ENCODE measurements at regions not wholly inside any gene's neighbourhood (a gene's known extent, or its start where the extent isn't known, plus 50 kb on each side); places are given as distances from the start of the nearest gene placed in this dataset.
"Not testable (repeated sequence)": the region's sequence is repeated elsewhere in the genome, so short reads cannot be mapped to it uniquely, and the experiment has no call there.

GRCh38 chr13:85548845-85549244, 250.4 kb downstream of the SLITRK6 start:
- DNase-seq (ENCODE audit: low spot score); H3K27ac Mint-ChIP-seq; H3K4me3 Mint-ChIP-seq; H3K27me3 ChIP-seq (ENCODE audit: insufficient read depth); H2AFZ ChIP-seq; H3K4me2 ChIP-seq; ATAC-seq; H3K9me2 ChIP-seq (ENCODE audit: insufficient read depth); H4K20me1 ChIP-seq (replicated peaks; ENCODE audit: insufficient read depth); H3K27me3 Mint-ChIP-seq (ENCODE audit: insufficient read depth, low read depth, poor library complexity); H3F3A ChIP-seq (replicated peaks; ENCODE audit: low read depth); H3K4me1 ChIP-seq (ENCODE audit: insufficient read depth); H3K27ac ChIP-seq (ENCODE audit: low read depth); H3K4me3 ChIP-seq; H3K79me2 ChIP-seq (replicated peaks; ENCODE audit: insufficient read depth); H3K4me1 Mint-ChIP-seq: not testable (repeated sequence)
- peaks cover 12% of the 10 kb centered on the region for H3K36me3 Mint-ChIP-seq (ENCODE audit: low read depth)
- H3K36me3 ChIP-seq (ENCODE audit: insufficient read depth) = peaks cover 10% of the 10 kb centered on the region; the same call in 1 of the 2 replicates
- H3K9me3 Mint-ChIP-seq = peaks cover 17% of the 10 kb centered on the region

- TF ChIP-seq STAT1 (IDR thresholded peaks at IDR 0.05; ENCODE audit: unreplicated experiment) (no peak), JUNB (IDR thresholded peaks at IDR 0.05; ENCODE audit: unreplicated experiment) (no peak), ZNF114 (CRISPR knock-in tag; IDR thresholded peaks at IDR 0.05) (no peak), REST (IDR thresholded peaks at IDR 0.05; ENCODE audit: unreplicated experiment) (no peak)
- Histone ChIP-seq H3K4me2 (no peak overlapping the region), H3F3A (replicated peaks; ENCODE audit: low read depth) (no peaks in the 10 kb centered on the region), H3K27ac (ENCODE audit: low read depth) (no peak overlapping the region), H3K79me2 (replicated peaks; ENCODE audit: insufficient read depth) (no peaks in the 10 kb centered on the region), H2AFZ (peak overlapping the region; percentile 83; the same call in 1 of the 2 replicates), H3K27me3 (ENCODE audit: insufficient read depth) (no peaks in the 10 kb centered on the region), H3K4me3 (no peak overlapping the region), H3K4me1 (ENCODE audit: insufficient read depth) (no peaks in the 10 kb centered on the region), H3K9me2 (ENCODE audit: insufficient read depth) (no peaks in the 10 kb centered on the region), H3K36me3 (ENCODE audit: insufficient read depth) (peaks cover 10% of the 10 kb centered on the region; the same call in 1 of the 2 replicates), H4K20me1 (replicated peaks; ENCODE audit: insufficient read depth) (no peaks in the 10 kb centered on the region)
- Mint-ChIP-seq H3K4me1 (no peaks in the 10 kb centered on the region), H3K27ac (no peak overlapping the region), H3K9me3 (peaks cover 17% of the 10 kb centered on the region), H3K4me3 (no peak overlapping the region), H3K27me3 (ENCODE audit: insufficient read depth, low read depth, poor library complexity) (no peaks in the 10 kb centered on the region), H3K36me3 (ENCODE audit: low read depth) (peaks cover 12% of the 10 kb centered on the region)
- no peak for DNase-seq (ENCODE audit: low spot score)
- no peak for ATAC-seq
These were observed 253.4 kb downstream of the SLITRK6 start for GRCh38 chr13:85545771-85546170.

GRCh38 chr13:85544756-85545155, 254.5 kb downstream of the SLITRK6 start:
- H3K27me3 Mint-ChIP-seq (ENCODE audit: insufficient read depth, low read depth, poor library complexity) = no peaks in the 10 kb centered on the region
- TF ChIP-seq EZH2 (IDR thresholded peaks at IDR 0.05; ENCODE audit: low read depth, unreplicated experiment) = no peak
- no peak for TF ChIP-seq NANOG (IDR thresholded peaks at IDR 0.05; ENCODE audit: borderline replicate concordance)
- TF ChIP-seq STAT1 (IDR thresholded peaks at IDR 0.05; ENCODE audit: unreplicated experiment) = no peak
- no peak for TF ChIP-seq REST (IDR thresholded peaks at IDR 0.05; ENCODE audit: unreplicated experiment)
- TF ChIP-seq ZNF331 (CRISPR knock-in tag; IDR thresholded peaks at IDR 0.05; ENCODE audit: low read depth) = no peak
- no peak for TF ChIP-seq CTCF (conservative IDR thresholded peaks at IDR 0.05; ENCODE audit: low read depth in 2 of 2)
- no peak for TF ChIP-seq ETS1 (IDR thresholded peaks at IDR 0.05)
- H3K4me2 ChIP-seq = no peak overlapping the region

More at GRCh38 chr13:85544756-85545155, 254.5 kb downstream of the SLITRK6 start:
- Mint-ChIP-seq H3K4me1 (no peaks in the 10 kb centered on the region), H3K4me3 (no peak overlapping the region), H3K9me3 (peaks cover 17% of the 10 kb centered on the region), H3K27ac (no peak overlapping the region), H3K36me3 (ENCODE audit: low read depth) (peaks cover 12% of the 10 kb centered on the region)
- ATAC-seq (no peak), DNase-seq (ENCODE audit: low spot score) (no peak)
- Histone ChIP-seq H3K9me2 (ENCODE audit: insufficient read depth) (no peaks in the 10 kb centered on the region), H3K79me2 (replicated peaks; ENCODE audit: insufficient read depth) (no peaks in the 10 kb centered on the region), H3K27ac (ENCODE audit: low read depth) (no peak overlapping the region), H3K4me3 (no peak overlapping the region), H3K36me3 (ENCODE audit: insufficient read depth) (peaks cover 10% of the 10 kb centered on the region; the same call in 1 of the 2 replicates), H3K4me1 (ENCODE audit: insufficient read depth) (no peaks in the 10 kb centered on the region), H2AFZ (peak overlapping the region; percentile 45; the same call in 1 of the 2 replicates), H4K20me1 (replicated peaks; ENCODE audit: insufficient read depth) (no peaks in the 10 kb centered on the region), H3F3A (replicated peaks; ENCODE audit: low read depth) (no peaks in the 10 kb centered on the region), H3K27me3 (ENCODE audit: insufficient read depth) (no peaks in the 10 kb centered on the region)
